Left hindlimb (tissue), 1 donor: ENCODE measurements at regions not wholly inside any gene's neighbourhood (a gene's known extent, or its start where the extent isn't known, plus 50 kb on each side); places are given as distances from the start of the nearest gene placed in this dataset.

Experiments
- DNase-seq: peaks from one replicate; pipeline ENCODE4 v3.0.0-alpha.2; 2018

DNA sequence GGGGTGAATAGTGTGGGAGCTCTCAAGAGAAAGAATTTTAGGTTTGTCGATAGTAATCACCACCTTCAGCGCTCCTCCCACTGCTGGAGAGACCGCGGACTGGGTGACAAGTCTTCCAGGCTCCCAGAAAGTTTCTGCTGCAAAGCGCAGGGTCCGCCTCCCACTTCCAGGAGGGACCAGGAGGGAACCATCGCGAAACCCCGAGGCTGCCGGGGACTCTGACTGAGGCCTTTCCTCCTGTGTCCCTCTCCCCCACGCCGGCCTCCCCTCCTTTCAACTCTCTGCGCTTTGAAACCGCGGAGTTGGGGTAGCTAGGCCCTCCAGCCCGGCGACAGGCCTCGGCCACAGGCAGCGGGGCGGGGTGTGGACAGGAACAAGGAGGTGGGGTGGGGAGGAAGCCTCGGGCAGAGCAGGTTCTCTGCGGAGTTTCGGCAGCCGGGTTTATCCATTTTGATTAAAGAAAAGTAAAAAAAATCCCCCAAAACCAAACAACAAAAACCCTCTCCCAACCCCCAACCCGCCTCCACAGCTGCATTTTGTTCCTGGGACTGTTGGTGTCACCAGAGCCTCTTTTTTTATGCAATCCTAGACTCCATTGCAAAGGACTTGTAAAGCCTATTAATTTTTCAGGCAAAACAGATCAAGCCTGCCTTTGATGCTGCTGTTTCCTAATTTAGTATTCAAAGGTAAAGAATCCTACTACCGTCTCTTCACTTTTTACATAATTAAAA, 157.2 kb downstream of the TM9SF2 start:
- DNase-seq: peak; percentile 79

DNA sequence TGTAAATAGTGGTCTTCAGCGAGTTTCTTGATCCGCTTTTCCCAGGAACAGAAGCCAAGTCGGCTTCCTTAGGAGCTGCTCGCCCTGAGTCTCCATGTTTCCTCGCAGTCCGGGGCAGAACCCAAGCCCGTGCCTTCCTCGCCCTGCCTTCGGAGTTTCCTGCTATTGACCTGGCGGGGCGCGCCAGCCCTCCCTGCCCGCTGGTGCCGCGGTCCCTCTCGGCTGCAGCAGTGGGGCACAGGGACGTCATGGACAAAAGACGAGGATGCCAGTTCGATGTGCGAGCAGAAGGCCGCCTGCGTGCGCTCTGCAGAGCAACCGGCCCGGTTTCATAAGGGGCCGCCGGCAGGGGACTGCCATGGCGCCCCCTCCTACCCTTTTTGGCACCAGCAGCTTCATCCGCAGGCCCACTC, 156.6 kb downstream of the TM9SF2 start:
- DNase-seq: peak; percentile 52

- DNase-seq: no peak
Observed at GRCh38 chr13:99656844-99657381, 155.6 kb downstream of the TM9SF2 start.

GRCh38 chr13:99656092-99656745, 154.9 kb downstream of the TM9SF2 start:
- peak; percentile 73 for DNase-seq

DNA sequence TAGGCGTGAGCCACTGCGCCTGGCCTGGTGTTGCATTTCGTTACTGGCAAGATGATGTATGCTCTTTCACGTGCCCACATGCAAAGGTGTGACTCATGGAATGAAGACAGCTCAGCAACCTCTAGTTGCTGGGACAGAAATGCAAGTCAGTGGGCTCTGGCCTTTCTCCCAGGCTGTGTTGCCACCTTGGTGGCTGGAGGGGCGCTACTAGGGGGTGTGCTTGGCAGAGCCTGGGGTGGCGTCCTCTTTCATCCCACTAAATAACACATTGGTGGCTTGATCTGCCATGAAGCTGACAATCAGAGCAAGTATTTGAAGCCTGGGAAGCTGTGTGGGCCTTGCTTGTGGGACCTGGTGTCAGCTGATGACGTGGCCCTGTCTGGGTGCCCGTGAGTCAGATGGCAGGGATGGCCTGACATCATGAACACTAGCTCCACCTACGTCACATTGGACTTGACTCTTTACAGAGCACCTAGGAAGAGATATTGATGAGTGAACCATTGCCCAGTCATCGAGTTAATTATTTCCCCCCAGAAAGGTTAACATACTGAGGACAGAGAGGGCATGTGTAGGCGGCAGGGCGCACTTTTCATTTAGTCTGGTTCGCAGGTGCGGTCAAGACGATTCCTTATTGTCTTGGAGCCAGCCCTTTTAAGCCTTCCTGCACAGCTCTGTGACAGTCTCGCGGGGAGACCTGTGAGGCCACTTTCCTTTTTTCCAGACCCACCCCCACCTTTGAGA, 154.2 kb downstream of the TM9SF2 start:
- DNase-seq: no peak

DNA sequence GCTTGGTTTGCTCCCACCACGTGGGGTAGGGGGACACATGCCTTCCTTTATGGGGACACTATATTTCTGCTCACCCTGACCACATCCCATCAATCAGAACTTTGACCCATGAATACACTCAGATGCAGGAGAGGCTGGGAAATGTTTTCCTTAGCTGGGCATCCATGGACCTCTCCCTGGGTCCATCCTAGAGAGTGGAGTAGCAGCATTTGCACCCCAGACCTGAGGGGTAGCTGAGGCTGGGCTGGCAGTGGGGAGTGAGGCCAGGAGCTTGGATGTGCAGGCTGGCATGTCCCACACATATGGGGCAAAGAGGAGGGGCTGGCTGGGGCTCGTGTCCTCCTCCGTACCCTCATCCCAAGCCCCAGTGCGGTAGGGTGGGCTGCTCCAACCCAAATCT, 152.8 kb downstream of the TM9SF2 start:
- DNase-seq: no peak

DNA sequence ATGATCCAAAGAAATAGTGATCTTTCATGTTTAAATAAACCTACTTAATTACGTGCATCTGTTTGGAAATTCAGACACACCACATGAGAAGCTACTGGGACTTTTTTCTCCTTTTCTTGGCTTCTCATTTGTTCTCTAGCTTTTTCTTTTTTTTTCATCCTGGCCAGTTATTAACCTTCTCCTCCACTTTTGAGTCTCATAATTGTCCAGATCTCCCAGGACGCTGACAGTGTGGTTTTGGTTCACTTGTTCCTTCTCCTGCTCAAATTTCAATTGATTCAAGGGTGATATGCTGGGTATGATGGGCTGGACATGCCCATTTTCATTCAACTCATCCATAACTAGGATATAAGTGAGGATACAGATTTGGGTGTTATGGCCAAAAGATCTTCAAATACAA, 152.3 kb downstream of the TM9SF2 start:
- DNase-seq: no peak

DNA sequence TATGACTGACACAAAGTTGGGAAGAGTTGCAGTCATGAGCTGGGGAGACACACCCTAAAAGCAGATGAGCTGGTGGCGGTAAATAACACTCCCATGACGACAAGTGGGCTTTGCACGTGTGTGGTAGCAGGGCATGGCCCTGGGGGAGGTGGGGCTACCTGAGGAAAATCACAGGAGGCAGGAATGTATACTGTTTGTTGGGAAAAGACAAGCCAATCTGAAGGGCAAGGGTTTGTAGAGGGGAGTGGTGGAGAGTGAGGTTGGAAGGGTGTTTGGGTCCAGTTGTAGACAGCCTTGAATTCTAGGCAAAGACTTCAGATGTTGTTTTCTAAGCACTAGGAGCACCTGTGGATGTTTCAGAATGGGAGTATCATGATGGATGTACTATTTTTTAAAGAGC, 151.6 kb downstream of the TM9SF2 start:
- DNase-seq: no peak

GRCh38 chr13:99652141-99652540, 150.9 kb downstream of the TM9SF2 start:
- DNase-seq: no peak

GRCh38 chr13:99651016-99651415, 149.7 kb downstream of the TM9SF2 start:
- DNase-seq: no peak

GRCh38 chr13:99650410-99650809, 149.1 kb downstream of the TM9SF2 start:
- DNase-seq: no peak

DNA sequence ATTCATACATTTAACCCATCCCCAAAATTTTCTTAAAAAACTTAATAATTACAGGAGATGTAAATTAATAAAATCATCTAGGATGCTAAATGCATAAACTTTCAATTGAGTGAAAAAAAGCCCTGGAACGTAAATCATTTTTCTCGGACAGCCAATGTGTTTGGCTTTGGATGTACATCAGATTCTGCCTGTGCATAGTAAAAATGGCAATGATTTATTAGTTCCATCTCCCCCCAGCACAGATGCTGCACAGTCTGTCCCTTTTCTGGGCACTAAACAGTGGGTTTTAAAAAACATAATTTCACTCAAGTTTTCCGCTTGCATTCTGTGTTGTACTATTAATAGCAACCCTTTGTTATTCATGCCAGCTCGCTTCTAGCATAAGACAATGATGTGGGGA, 147.7 kb downstream of the TM9SF2 start:
- no peak for DNase-seq

- no peak for DNase-seq
Observed at GRCh38 chr13:99648066-99648665, 146.9 kb downstream of the TM9SF2 start.

DNA sequence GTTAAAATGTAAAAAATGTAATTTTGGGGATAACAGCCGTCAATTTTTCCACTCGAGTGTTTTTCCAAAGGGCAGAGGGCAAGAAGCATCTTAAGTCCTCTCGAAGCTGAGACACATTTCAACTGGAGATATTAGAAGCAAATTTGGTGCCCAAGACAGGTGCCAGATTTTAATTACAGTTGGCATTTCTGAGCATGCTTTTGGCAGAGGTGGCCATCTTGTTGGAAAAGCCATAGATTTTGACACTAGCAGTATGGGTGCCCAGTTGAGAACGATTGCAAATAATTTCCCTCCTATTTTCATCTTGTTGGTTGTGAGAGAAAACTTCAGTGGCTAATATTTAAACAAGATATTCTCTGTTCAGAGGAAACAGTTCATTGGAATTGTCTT, 146.3 kb downstream of the TM9SF2 start:
- no peak for DNase-seq

DNA sequence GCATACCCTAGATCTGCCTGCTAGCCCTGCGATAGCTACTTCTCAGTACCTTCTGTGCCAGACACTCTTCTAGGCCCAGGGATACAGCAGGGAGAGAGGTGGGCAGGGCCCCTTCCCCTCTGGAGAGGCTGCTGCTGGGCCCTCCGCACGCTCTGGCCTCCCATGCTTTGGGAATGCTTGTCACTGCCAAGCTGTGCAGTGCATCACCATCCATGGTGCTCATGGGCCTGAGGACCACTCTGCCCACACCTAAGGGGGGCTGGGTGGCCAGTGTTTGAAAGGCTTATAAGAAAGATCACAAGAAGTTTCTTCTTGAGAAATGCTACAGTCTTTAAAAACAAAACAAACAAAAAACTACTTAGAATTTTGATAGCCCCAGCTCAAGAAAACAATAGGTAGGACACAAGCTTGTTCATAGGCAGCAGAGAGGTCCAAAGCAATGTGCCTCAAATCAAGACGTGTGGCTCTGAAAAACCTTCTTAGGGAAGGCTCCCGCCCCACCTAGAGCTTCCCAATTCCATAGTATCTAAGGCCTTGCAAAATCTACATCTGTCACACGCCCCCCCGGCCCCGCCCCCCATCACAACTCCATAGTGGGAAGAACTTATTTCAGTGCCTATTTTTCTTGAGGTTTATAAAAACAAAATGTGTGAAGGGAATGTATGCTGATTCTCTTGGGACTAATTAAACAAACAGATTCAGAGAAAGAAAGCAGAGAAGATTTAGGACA, 145.8 kb downstream of the TM9SF2 start:
- no peak for DNase-seq

DNA sequence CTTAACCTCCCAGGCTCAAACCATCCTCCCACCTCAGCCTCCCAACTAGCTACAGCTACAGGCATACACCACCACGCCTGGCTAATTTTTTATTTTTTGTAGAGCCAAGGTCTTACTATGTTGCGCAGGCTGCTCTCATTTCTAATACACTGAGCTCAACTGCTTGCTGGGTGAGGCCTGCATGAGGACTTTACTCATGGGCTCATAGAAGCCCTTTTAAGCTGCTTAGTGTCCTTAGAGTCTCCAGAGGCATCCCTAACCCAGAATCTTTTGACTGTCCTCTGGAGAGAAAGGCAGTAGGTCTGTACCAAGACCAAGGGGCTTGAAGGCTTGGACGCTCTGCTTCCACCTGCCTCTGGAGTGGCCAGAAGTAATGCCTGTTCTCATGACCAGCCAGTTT, 141.6 kb downstream of the TM9SF2 start:
- DNase-seq: no peak

DNA sequence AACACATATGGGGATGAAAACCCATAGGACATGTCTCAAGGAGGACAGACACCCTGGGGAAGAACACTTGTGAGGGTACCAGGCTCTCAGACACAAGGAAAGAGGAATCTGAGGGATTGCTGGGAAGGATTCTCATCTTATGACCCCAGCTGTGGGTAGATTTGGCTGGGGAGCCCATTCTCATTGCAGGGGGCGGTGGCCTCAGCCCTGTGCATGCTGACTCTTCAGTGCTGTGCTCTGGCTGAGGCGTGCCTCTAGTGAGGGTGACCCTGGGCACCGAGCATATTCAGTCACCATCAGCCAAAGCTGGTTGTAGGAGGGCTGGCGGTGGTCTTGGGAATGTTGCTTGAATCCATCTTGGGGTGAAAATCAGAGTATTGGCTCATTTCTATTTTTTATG, 140.7 kb downstream of the TM9SF2 start:
- no peak for DNase-seq

DNA sequence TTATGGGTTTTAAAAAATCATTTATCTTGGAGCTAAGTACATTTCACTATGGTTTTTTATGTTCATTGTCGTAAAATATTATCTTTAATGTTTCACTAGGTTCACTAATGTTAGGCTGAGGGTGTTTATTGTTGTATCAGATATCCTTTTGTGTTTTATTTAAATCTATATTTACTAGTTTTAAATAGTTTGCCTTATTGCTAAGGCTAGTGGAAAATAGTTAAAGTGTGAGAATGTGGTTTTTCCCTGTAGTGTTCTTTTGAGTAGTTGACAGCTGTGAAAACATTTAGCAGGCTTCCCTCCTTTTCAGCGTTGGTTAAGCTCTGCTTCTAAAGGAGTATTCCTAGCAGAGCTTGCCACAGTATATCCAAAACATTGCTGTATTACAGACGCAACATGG, 139.0 kb downstream of the TM9SF2 start:
- DNase-seq: no peak

DNA sequence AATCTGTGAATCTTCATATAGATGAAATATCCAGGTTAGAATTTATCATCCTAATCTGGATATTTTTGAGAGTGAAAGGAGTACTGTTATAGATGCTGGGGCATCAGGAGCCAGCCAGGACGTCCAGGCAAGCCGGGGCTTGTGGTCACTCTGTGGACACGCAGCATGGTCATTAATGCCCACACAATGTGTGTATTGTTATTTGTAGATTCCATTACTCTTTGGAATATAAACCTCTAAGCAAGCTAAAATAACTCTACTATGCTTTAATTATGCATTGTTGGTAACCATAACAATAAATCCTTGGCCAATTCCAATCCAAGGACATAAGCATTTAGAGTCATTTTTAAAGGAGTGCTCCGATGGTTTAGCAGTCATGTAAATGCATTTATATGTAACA, 137.9 kb downstream of the TM9SF2 start:
- no peak for DNase-seq

DNA sequence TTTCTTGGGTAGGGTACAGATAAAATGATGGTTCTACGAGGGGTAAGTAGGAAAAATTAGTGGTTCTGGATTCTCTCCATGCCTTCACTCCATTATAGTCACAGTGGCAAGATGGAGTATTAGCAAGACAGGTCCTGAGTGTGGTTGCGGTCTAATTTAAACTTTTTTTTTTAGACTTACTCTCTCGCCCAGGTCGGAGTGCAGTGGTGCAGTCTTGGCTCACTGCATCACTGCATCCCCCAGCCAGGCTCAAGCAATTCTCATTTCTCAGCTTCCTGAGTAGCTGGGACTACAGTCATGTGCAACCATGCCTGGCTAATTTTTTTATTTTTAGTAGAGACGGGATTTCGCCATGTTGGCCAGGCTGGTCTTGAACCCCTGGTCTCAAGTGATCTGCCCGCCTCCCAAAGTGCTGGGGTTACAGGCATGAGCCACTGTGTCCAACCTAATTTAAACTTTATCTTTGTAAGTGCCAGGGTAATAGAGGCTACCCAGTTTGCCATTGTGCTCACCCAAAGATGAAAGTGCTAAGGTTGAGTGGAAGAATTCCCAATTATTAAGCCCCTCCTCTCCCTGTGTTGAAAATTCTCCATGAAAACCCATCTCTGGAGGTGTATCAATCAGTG, 135.6 kb downstream of the TM9SF2 start:
- DNase-seq: no peak

GRCh38 chr13:99636306-99636705, 135.0 kb downstream of the TM9SF2 start:
- no peak for DNase-seq

DNA sequence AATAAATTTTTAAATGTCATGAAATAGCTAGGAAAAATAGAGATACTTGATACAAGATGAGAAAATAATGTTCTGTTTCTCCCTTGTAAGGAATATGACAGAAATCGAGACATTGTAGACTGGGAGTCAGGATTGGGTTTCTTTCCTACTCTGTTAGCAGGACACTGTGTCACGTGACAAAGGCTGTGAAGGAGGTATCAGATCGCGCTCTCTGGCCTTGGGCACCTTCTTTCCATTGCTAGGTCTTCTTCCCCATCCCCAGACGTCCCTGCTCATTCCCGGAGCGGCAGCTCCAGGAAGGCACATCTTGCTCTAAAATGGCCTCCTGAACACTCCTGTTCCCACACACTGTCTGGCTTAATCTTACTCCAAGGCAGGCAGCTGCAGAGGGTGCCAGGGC, 133.4 kb downstream of the TM9SF2 start:
- DNase-seq: no peak
